Left ventricle myocardium inferior (tissue), 1 donor: ENCODE measurements at regions not wholly inside any gene's neighbourhood (a gene's known extent, or its start where the extent isn't known, plus 50 kb on each side); places are given as distances from the start of the nearest gene placed in this dataset.
A peak's percentile ranks its signal among the peaks of the same experiment; 100 is the strongest.

Experiments used
- DNase-seq: peaks from one replicate; pipeline ENCODE4 v3.0.0-alpha.2; 2020
- H3K27ac ChIP-seq: fragments of 200-600 bp; replicated peaks from 2 replicates; pipeline ENCODE4 v1.8.0; 2021
- H3K27me3 ChIP-seq: fragments of 200-600 bp; 2 replicates; pipeline ENCODE4 v1.8.0; 2021; ENCODE audit warnings: low read depth
- H3K36me3 ChIP-seq: fragments of 200-600 bp; 2 replicates; pipeline ENCODE4 v1.8.0; 2021
- H3K4me1 ChIP-seq: fragments of 200-600 bp; 2 replicates; pipeline ENCODE4 v1.8.0; 2021
- H3K4me3 ChIP-seq: fragments of 200-600 bp; 2 replicates; pipeline ENCODE4 v1.8.0; 2021; ENCODE audit warnings: mild to moderate bottlenecking, moderate library complexity
- H3K9me3 ChIP-seq: fragments of 200-600 bp; replicated peaks from 2 replicates; pipeline ENCODE4 v1.8.0; 2021
- CTCF ChIP-seq: fragments of 200-600 bp; IDR thresholded peaks from 2 replicates; pipeline ENCODE4 v1.8.0; 2021; ENCODE audit warnings: antibody characterized with exemption, mild to moderate bottlenecking, borderline replicate concordance
- intact Hi-C: fragments of 100-400 bp; cut with micrococcal nuclease; formaldehyde crosslinking; loops from one replicate; pipeline ENCODE4 v1.11.0; 2022
- donor health status: DM: no; HTN: yes; CAD: no; lungs with severe emphysema.

- H3K36me3 ChIP-seq: no peaks in the 10 kb centered on the region
- intact Hi-C loops: no loop called here
- H3K4me3 ChIP-seq: no peak overlapping the region
- no peaks in the 10 kb centered on the region for H3K9me3 ChIP-seq
- no peaks in the 10 kb centered on the region for H3K27me3 ChIP-seq
- no peak for DNase-seq
- no peak for TF ChIP-seq CTCF
- peaks cover 14% of the 10 kb centered on the region for H3K4me1 ChIP-seq
- no peak overlapping the region for H3K27ac ChIP-seq
Measured at GRCh38 chr5:36416605-36417004, 114.9 kb upstream of the RANBP3L start.

- Histone ChIP-seq H3K27me3 (no peaks in the 10 kb centered on the region), H3K9me3 (no peaks in the 10 kb centered on the region), H3K27ac (peak overlapping the region; percentile 16), H3K4me1 (peaks cover 14% of the 10 kb centered on the region), H3K36me3 (no peaks in the 10 kb centered on the region), H3K4me3 (no peak overlapping the region)
- intact Hi-C loops: no loop called here
- DNase-seq: no peak
- TF ChIP-seq CTCF: no peak
Measured at GRCh38 chr5:36417221-36417620, 115.5 kb upstream of the RANBP3L start.

GRCh38 chr5:36417668-36418067, 116.0 kb upstream of the RANBP3L start:
- no peaks in the 10 kb centered on the region for H3K27me3 ChIP-seq
- no peaks in the 10 kb centered on the region for H3K9me3 ChIP-seq
- no peak for TF ChIP-seq CTCF
- peaks cover 14% of the 10 kb centered on the region for H3K4me1 ChIP-seq
- H3K27ac ChIP-seq: no peak overlapping the region
- H3K36me3 ChIP-seq: no peaks in the 10 kb centered on the region
- intact Hi-C loops: no loop called here
- no peak for DNase-seq
- no peak overlapping the region for H3K4me3 ChIP-seq

- no peak for TF ChIP-seq CTCF
- intact Hi-C loops: no loop called here
Measured at GRCh38 chr5:36418152-36418979, 116.7 kb upstream of the RANBP3L start.

GRCh38 chr5:36421256-36421655, 119.6 kb upstream of the RANBP3L start:
- intact Hi-C loops: no loop called here
- Histone ChIP-seq H3K4me3 (no peak overlapping the region), H3K27me3 (no peaks in the 10 kb centered on the region), H3K9me3 (no peaks in the 10 kb centered on the region), H3K36me3 (no peaks in the 10 kb centered on the region), H3K27ac (no peak overlapping the region), H3K4me1 (peaks cover 6% of the 10 kb centered on the region)
- no peak for TF ChIP-seq CTCF
- DNase-seq: no peak

More at GRCh38 chr5:36418152-36418979, 116.7 kb upstream of the RANBP3L start:
- Histone ChIP-seq H3K36me3 (no peaks in the 10 kb centered on the region), H3K27me3 (no peaks in the 10 kb centered on the region), H3K4me3 (no peak overlapping the region), H3K27ac (no peak overlapping the region), H3K4me1 (peaks cover 14% of the 10 kb centered on the region), H3K9me3 (no peaks in the 10 kb centered on the region)
- DNase-seq: no peak
